GM19467 (cell line): ENCODE measurements at regions not wholly inside any gene's neighbourhood (a gene's known extent, or its start where the extent isn't known, plus 50 kb on each side); places are given as distances from the start of the nearest gene placed in this dataset.
"Not testable (repeated sequence)": the region's sequence is repeated elsewhere in the genome, so short reads cannot be mapped to it uniquely, and the experiment has no call there.

ENCODE experiments used
- ATAC-seq: cut with Tn5 transposase; IDR thresholded peaks from one replicate; pipeline ENCODE4 v1.9.1; 2021; ENCODE audit warnings: mild to moderate bottlenecking, moderate library complexity; ENCODE audit not compliant: unreplicated experiment

GRCh38 chr15:77883012-77883411 is 194.5 kb downstream of the TBC1D2B start:
- not testable (repeated sequence) for ATAC-seq

GRCh38 chr15:77881950-77882349 is 195.6 kb downstream of the TBC1D2B start:
- ATAC-seq = no peak

- ATAC-seq = not testable (repeated sequence)
These were observed 196.0 kb downstream of the TBC1D2B start for GRCh38 chr15:77881535-77881934.

- ATAC-seq = not testable (repeated sequence)
These were observed 198.0 kb downstream of the TBC1D2B start for GRCh38 chr15:77879466-77879865.

- no peak for ATAC-seq
These were observed 199.5 kb downstream of the TBC1D2B start for GRCh38 chr15:77877869-77878577.

- not testable (repeated sequence) for ATAC-seq
These were observed 201.2 kb downstream of the TBC1D2B start for GRCh38 chr15:77876107-77876820.

GRCh38 chr15:77875066-77875721 is 202.3 kb downstream of the TBC1D2B start:
- ATAC-seq = not testable (repeated sequence)

- no peak for ATAC-seq
These were observed 203.4 kb downstream of the TBC1D2B start for GRCh38 chr15:77874063-77874462.

- ATAC-seq = not testable (repeated sequence)
These were observed 204.7 kb downstream of the TBC1D2B start for GRCh38 chr15:77872521-77873425.

GRCh38 chr15:77871852-77872371 is 205.6 kb downstream of the TBC1D2B start:
- no peak for ATAC-seq

- no peak for ATAC-seq
These were observed 207.1 kb downstream of the TBC1D2B start for GRCh38 chr15:77870195-77871065.

GRCh38 chr15:77869021-77869895 is 208.3 kb downstream of the TBC1D2B start:
- no peak for ATAC-seq

GRCh38 chr15:77868048-77868629 is 209.4 kb downstream of the TBC1D2B start:
- ATAC-seq = not testable (repeated sequence)

- ATAC-seq = no peak
These were observed 210.1 kb downstream of the TBC1D2B start for GRCh38 chr15:77867266-77868047.

- no peak for ATAC-seq
These were observed 210.8 kb downstream of the TBC1D2B start for GRCh38 chr15:77866596-77867125.

GRCh38 chr15:77866186-77866585 is 211.3 kb downstream of the TBC1D2B start:
- ATAC-seq = no peak

- no peak for ATAC-seq
These were observed 211.8 kb downstream of the TBC1D2B start for GRCh38 chr15:77865701-77866100.
